ENCODE measurements at regions not wholly inside any gene's neighbourhood (a gene's known extent, or its start where the extent isn't known, plus 50 kb on each side); places are given as distances from the start of the nearest gene placed in this dataset.

DNA sequence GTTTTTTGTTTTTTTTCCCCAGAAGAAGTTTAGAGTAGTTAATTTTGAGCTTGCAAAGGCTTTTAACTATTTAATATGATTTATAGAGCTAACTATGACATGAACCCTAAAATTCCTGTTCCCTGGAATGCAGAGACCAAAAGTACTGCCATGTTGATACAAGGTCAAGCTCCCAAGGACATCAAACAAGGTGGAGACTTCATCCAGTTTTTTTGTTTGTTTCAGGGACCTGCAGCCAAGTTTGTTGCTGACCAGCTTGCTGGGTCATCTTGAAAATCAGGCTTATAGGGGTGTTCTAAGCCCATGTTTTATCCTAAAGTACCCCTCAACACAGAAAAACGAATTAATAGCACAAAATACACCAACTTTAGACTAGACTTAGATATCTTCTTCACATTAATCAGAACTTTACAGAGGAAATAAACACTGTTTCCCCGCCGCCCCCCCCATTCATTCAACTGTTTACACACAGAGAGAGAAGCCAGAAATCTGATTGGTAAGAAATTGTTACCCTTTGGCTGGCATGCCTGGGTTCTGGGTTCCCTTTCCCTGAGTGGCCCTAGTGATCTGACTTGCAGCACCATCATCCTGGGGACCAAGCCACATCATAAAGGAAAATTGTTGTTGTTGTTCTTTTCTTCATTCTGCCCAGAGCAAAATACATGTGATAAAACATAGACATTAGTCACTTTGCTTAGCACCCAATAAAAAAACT, 860.5 kb downstream of the CCSER2 start:
- DNase-seq (ENCODE audit: extremely low spot score), result no peak
- no peak for TF ChIP-seq HDGF (IDR thresholded peaks at IDR 0.05; ENCODE audit: borderline replicate concordance)
- TF ChIP-seq, protein P1, sequence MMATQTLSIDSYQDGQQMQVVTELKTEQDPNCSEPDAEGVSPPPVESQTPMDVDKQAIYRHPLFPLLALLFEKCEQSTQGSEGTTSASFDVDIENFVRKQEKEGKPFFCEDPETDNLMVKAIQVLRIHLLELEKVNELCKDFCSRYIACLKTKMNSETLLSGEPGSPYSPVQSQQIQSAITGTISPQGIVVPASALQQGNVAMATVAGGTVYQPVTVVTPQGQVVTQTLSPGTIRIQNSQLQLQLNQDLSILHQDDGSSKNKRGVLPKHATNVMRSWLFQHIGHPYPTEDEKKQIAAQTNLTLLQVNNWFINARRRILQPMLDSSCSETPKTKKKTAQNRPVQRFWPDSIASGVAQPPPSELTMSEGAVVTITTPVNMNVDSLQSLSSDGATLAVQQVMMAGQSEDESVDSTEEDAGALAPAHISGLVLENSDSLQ (IDR thresholded peaks at IDR 0.05), result no peak
- no peak for TF ChIP-seq FOXM1 (IDR thresholded peaks at IDR 0.05; ENCODE audit: borderline replicate concordance)
- no peak for TF ChIP-seq BHLHE40 (IDR thresholded peaks at IDR 0.05; ENCODE audit: borderline replicate concordance)
- no peak for TF ChIP-seq SUZ12 (IDR thresholded peaks at IDR 0.05)
- TF ChIP-seq SP1 (IDR thresholded peaks at IDR 0.05), result no peak
- no peak for TF ChIP-seq ARNT (IDR thresholded peaks at IDR 0.05)
- TF ChIP-seq FOXA1 (IDR thresholded peaks at IDR 0.05), result no peak
- no peak for TF ChIP-seq NFRKB (IDR thresholded peaks at IDR 0.05)
- TF ChIP-seq ZNF384 (IDR thresholded peaks at IDR 0.05), result no peak
- no peak for TF ChIP-seq ELF4 (IDR thresholded peaks at IDR 0.05)
- TF ChIP-seq CTBP1 (IDR thresholded peaks at IDR 0.05; ENCODE audit: borderline replicate concordance), result no peak
- CTCF ChIA-PET, result no interaction called here
- POLR2A ChIA-PET, result no interaction called here

DNA sequence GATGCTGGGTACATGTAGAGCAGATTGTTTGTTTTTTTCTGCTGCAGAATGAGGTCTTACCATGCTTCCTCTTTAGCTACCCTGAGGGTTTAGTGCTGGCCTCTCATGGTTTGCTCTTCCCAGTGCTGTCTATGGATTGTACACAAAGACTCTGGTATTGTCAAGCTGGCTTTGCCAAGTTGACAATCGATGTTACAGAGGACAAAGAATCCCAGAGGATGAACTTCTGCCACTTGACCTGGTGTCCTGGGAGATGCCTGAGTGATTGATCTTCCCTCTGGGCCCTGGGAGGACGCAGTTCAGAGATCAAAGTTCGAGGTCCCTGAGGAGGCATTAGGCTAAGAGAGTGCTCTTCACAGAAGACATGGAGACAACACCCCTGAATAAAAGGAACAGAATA, 865.4 kb downstream of the CCSER2 start:
- POLR2A ChIA-PET, result no interaction called here
- no peak for DNase-seq (ENCODE audit: extremely low spot score)
- CTCF ChIA-PET, result no interaction called here
- TF ChIP-seq FOXK2 (IDR thresholded peaks at IDR 0.05), result no peak
- TF ChIP-seq FOXA1 (IDR thresholded peaks at IDR 0.05), result no peak
- TF ChIP-seq HDGF (IDR thresholded peaks at IDR 0.05; ENCODE audit: borderline replicate concordance), result no peak
- no peak for TF ChIP-seq BHLHE40 (IDR thresholded peaks at IDR 0.05; ENCODE audit: borderline replicate concordance)
- no peak for TF ChIP-seq ELF4 (IDR thresholded peaks at IDR 0.05)
- TF ChIP-seq FOXM1 (IDR thresholded peaks at IDR 0.05; ENCODE audit: borderline replicate concordance), result no peak
- no peak for TF ChIP-seq SUZ12 (IDR thresholded peaks at IDR 0.05)
- no peak for TF ChIP-seq SP1 (IDR thresholded peaks at IDR 0.05)
- no peak for TF ChIP-seq TARDBP (IDR thresholded peaks at IDR 0.05)
- no peak for TF ChIP-seq ARNT (IDR thresholded peaks at IDR 0.05)
- no peak for TF ChIP-seq LEF1 (IDR thresholded peaks at IDR 0.05; ENCODE audit: borderline replicate concordance)
- no peak for TF ChIP-seq ZNF384 (IDR thresholded peaks at IDR 0.05)
- TF ChIP-seq, protein P1 (IDR thresholded peaks at IDR 0.05), result no peak
- no peak for TF ChIP-seq L3MBTL2 (conservative IDR thresholded peaks at IDR 0.05)
- no peak for TF ChIP-seq CTBP1 (IDR thresholded peaks at IDR 0.05; ENCODE audit: borderline replicate concordance)
- no peak for TF ChIP-seq NFRKB (IDR thresholded peaks at IDR 0.05)

DNA sequence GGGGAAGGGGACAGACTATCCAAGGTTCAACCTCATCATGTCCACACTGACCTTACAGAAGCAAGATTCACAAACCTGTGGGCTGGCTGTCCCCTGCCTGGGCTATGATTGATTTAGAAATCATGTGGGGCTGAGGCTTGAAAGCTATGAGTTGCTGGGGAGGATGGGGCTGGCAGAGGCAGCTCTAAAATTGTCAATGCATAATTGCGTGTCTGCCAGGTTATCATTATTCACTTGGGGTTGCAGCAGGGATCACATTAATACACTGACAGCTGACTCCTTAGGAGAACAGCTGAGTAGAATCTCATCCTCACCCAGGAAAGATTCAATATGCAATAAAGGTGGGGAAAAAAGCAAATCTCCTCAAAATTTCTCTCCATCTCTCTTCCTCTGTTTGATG, 866.3 kb downstream of the CCSER2 start:
- TF ChIP-seq ARNT (IDR thresholded peaks at IDR 0.05) (no peak), SUZ12 (IDR thresholded peaks at IDR 0.05) (no peak), TARDBP (IDR thresholded peaks at IDR 0.05) (no peak), FOXM1 (IDR thresholded peaks at IDR 0.05; ENCODE audit: borderline replicate concordance) (no peak), L3MBTL2 (conservative IDR thresholded peaks at IDR 0.05) (no peak)
- ChIA-PET POLR2A (no interaction called here), CTCF (no interaction called here)

DNA sequence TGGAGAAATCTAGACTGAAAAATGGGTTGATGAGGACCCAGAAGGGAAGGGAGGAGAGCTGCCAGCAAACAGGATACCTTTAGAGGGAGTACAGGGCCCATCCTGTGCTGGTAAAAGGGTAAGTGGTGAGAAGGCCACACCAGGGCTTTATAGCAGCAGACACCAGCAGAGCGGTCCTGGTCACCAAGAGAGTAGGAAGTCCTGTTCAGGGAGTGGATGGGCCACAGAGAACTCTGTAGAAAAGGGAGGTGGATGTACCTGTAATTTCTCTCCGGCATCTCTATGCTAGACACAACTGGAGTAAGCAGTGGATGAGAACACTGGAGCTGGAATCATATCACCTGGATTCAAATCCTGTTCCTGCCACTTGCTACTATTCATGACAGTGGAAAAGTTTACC, 867.2 kb downstream of the CCSER2 start:
- TF ChIP-seq L3MBTL2 (conservative IDR thresholded peaks at IDR 0.05), result no peak
- TF ChIP-seq SUZ12 (IDR thresholded peaks at IDR 0.05), result no peak
- no peak for TF ChIP-seq ZNF384 (IDR thresholded peaks at IDR 0.05)
- TF ChIP-seq, protein P1 (IDR thresholded peaks at IDR 0.05), result no peak
- no peak for TF ChIP-seq SP1 (IDR thresholded peaks at IDR 0.05)
- no peak for TF ChIP-seq FOXK2 (IDR thresholded peaks at IDR 0.05)
- TF ChIP-seq ARNT (IDR thresholded peaks at IDR 0.05), result no peak
- TF ChIP-seq LEF1 (IDR thresholded peaks at IDR 0.05; ENCODE audit: borderline replicate concordance), result no peak
- TF ChIP-seq CTBP1 (IDR thresholded peaks at IDR 0.05; ENCODE audit: borderline replicate concordance), result no peak
- TF ChIP-seq ELF4 (IDR thresholded peaks at IDR 0.05), result no peak
- TF ChIP-seq FOXM1 (IDR thresholded peaks at IDR 0.05; ENCODE audit: borderline replicate concordance), result no peak
- no peak for TF ChIP-seq TARDBP (IDR thresholded peaks at IDR 0.05)
- TF ChIP-seq NFRKB (IDR thresholded peaks at IDR 0.05), result no peak
- TF ChIP-seq HDGF (IDR thresholded peaks at IDR 0.05; ENCODE audit: borderline replicate concordance), result no peak
- TF ChIP-seq FOXA1 (IDR thresholded peaks at IDR 0.05), result no peak
- no peak for DNase-seq (ENCODE audit: extremely low spot score)
- POLR2A ChIA-PET, result no interaction called here
- CTCF ChIA-PET, result no interaction called here

More for the DNA sequence above, 866.3 kb downstream of the CCSER2 start:
- DNase-seq (ENCODE audit: extremely low spot score), result no peak

DNA sequence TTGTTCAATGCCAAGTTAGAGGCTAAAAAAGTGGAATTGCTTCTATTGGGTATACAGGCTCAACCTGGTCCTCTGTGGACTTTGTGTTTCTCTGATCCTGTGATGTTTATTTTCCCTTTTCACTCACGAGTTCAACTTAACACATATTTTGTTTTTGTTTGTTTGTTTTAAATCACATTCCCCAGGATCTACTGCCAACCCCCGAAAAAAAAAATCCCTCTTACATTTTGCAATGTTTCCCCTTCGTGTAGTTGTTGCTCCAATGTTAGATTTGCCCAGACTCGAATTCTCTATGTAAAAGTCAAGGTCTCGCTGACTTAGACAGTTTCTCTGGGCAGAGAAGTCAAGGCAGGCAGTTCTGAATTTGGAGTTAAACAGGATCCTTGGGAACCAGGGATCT, 876.4 kb downstream of the CCSER2 start:
- POLR2A ChIA-PET, result no interaction called here

DNA sequence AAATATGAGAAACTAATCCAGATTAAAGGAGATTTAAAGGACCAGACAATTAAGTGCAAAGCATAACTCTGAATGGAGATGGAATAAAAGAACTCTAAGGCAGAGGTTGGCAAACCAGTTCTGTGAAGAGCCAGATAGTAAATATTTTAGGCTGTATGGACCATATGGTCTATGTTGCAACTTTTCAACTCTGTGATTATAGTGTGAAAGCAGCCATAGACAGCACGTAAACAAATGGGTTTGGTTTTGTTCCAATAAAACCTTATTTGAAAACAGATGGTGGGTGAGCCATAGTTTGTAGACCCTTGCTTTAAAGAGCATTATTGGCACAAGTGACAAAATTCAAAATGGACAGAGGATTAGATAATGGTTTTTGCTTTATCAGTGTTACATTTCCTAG, 884.1 kb downstream of the CCSER2 start:
- DNase-seq (ENCODE audit: extremely low spot score), result no peak
- CTCF ChIA-PET, result no interaction called here
- TF ChIP-seq HDGF (IDR thresholded peaks at IDR 0.05; ENCODE audit: borderline replicate concordance) (no peak), FOXK2 (IDR thresholded peaks at IDR 0.05) (no peak), ARNT (IDR thresholded peaks at IDR 0.05) (no peak), TARDBP (IDR thresholded peaks at IDR 0.05) (no peak), SUZ12 (IDR thresholded peaks at IDR 0.05) (no peak), ZNF384 (IDR thresholded peaks at IDR 0.05) (no peak), BHLHE40 (IDR thresholded peaks at IDR 0.05; ENCODE audit: borderline replicate concordance) (no peak), LEF1 (IDR thresholded peaks at IDR 0.05; ENCODE audit: borderline replicate concordance) (no peak), SP1 (IDR thresholded peaks at IDR 0.05) (no peak), FOXM1 (IDR thresholded peaks at IDR 0.05; ENCODE audit: borderline replicate concordance) (no peak), NFRKB (IDR thresholded peaks at IDR 0.05) (no peak), FOXA1 (IDR thresholded peaks at IDR 0.05) (no peak), CTBP1 (IDR thresholded peaks at IDR 0.05; ENCODE audit: borderline replicate concordance) (no peak)
- POLR2A ChIA-PET, result no interaction called here

More for the DNA sequence above, 876.4 kb downstream of the CCSER2 start:
- no peak for DNase-seq (ENCODE audit: extremely low spot score)
- TF ChIP-seq FOXK2 (IDR thresholded peaks at IDR 0.05), result no peak
- no peak for TF ChIP-seq L3MBTL2 (conservative IDR thresholded peaks at IDR 0.05)
- TF ChIP-seq ARNT (IDR thresholded peaks at IDR 0.05), result no peak
- no peak for TF ChIP-seq LEF1 (IDR thresholded peaks at IDR 0.05; ENCODE audit: borderline replicate concordance)
- no peak for TF ChIP-seq BHLHE40 (IDR thresholded peaks at IDR 0.05; ENCODE audit: borderline replicate concordance)
- TF ChIP-seq HDGF (IDR thresholded peaks at IDR 0.05; ENCODE audit: borderline replicate concordance), result no peak
- no peak for TF ChIP-seq FOXM1 (IDR thresholded peaks at IDR 0.05; ENCODE audit: borderline replicate concordance)
- TF ChIP-seq CTBP1 (IDR thresholded peaks at IDR 0.05; ENCODE audit: borderline replicate concordance), result no peak
- no peak for TF ChIP-seq ELF4 (IDR thresholded peaks at IDR 0.05)
- TF ChIP-seq SUZ12 (IDR thresholded peaks at IDR 0.05), result no peak
- no peak for TF ChIP-seq TARDBP (IDR thresholded peaks at IDR 0.05)
- CTCF ChIA-PET, result no interaction called here

Measured in HEK293T (cell line).